ENCODE measurements at regions not wholly inside any gene's neighbourhood (a gene's known extent, or its start where the extent isn't known, plus 50 kb on each side); places are given as distances from the start of the nearest gene placed in this dataset.

GRCh38 chrX:97842468-97843199, 958.9 kb downstream of the RPA4 start:
- no peaks in the 10 kb centered on the region for H3K9me3 ChIP-seq (ENCODE audit: insufficient read depth, low read depth, low read length)
- H3K27ac ChIP-seq (ENCODE audit: low read depth, low read length) = no peak overlapping the region
- no peak overlapping the region for H3K4me3 ChIP-seq (ENCODE audit: low read length)
- H3K9ac ChIP-seq (ENCODE audit: low read depth, low read length) = no peak overlapping the region
- H3K36me3 ChIP-seq (ENCODE audit: insufficient read depth, low read length) = no peaks in the 10 kb centered on the region
- WGBS = 97% methylated on average over 35 of the region's 35 CpGs
- H3K27me3 ChIP-seq (ENCODE audit: insufficient read depth, low read length) = no peaks in the 10 kb centered on the region
- H3K4me1 ChIP-seq (ENCODE audit: insufficient read depth, low read length) = no peaks in the 10 kb centered on the region

GRCh38 chrX:97843200-97843811, 959.6 kb downstream of the RPA4 start:
- H3K27ac ChIP-seq (ENCODE audit: low read depth, low read length) = no peak overlapping the region
- H3K9ac ChIP-seq (ENCODE audit: low read depth, low read length) = no peak overlapping the region
- no peaks in the 10 kb centered on the region for H3K9me3 ChIP-seq (ENCODE audit: insufficient read depth, low read depth, low read length)
- no peaks in the 10 kb centered on the region for H3K36me3 ChIP-seq (ENCODE audit: insufficient read depth, low read length)
- no peaks in the 10 kb centered on the region for H3K27me3 ChIP-seq (ENCODE audit: insufficient read depth, low read length)
- H3K4me3 ChIP-seq (ENCODE audit: low read length) = no peak overlapping the region
- H3K4me1 ChIP-seq (ENCODE audit: insufficient read depth, low read length) = no peaks in the 10 kb centered on the region
- WGBS = 96% methylated on average over 30 of the region's 30 CpGs

- no peak overlapping the region for H3K4me3 ChIP-seq (ENCODE audit: low read length)
- no peaks in the 10 kb centered on the region for H3K4me1 ChIP-seq (ENCODE audit: insufficient read depth, low read length)
- H3K27me3 ChIP-seq (ENCODE audit: insufficient read depth, low read length) = no peaks in the 10 kb centered on the region
- no peak overlapping the region for H3K9ac ChIP-seq (ENCODE audit: low read depth, low read length)
- no peaks in the 10 kb centered on the region for H3K36me3 ChIP-seq (ENCODE audit: insufficient read depth, low read length)
- no peak overlapping the region for H3K27ac ChIP-seq (ENCODE audit: low read depth, low read length)
- WGBS = 97% methylated on average over 18 of the region's 18 CpGs
- H3K9me3 ChIP-seq (ENCODE audit: insufficient read depth, low read depth, low read length) = 0 out of 2 replicates have a peak, but pooled peaks cover 3% of the 10 kb centered on the region
Measured at GRCh38 chrX:97844161-97844560, 960.5 kb downstream of the RPA4 start.

- H3K9ac ChIP-seq (ENCODE audit: low read depth, low read length) = no peak overlapping the region
- 96% methylated on average over 16 of the region's 16 CpGs for WGBS
- no peaks in the 10 kb centered on the region for H3K27me3 ChIP-seq (ENCODE audit: insufficient read depth, low read length)
- H3K4me1 ChIP-seq (ENCODE audit: insufficient read depth, low read length) = no peaks in the 10 kb centered on the region
- H3K27ac ChIP-seq (ENCODE audit: low read depth, low read length) = no peak overlapping the region
- H3K4me3 ChIP-seq (ENCODE audit: low read length) = no peak overlapping the region
- no peaks in the 10 kb centered on the region for H3K36me3 ChIP-seq (ENCODE audit: insufficient read depth, low read length)
- 0 out of 2 replicates have a peak, but pooled peaks cover 3% of the 10 kb centered on the region for H3K9me3 ChIP-seq (ENCODE audit: insufficient read depth, low read depth, low read length)
Measured at GRCh38 chrX:97844943-97845342, 961.2 kb downstream of the RPA4 start.

- H3K36me3 ChIP-seq (ENCODE audit: insufficient read depth, low read length) = no peaks in the 10 kb centered on the region
- H3K27me3 ChIP-seq (ENCODE audit: insufficient read depth, low read length) = no peaks in the 10 kb centered on the region
- 0 out of 2 replicates have a peak, but pooled peaks cover 3% of the 10 kb centered on the region for H3K9me3 ChIP-seq (ENCODE audit: insufficient read depth, low read depth, low read length)
- WGBS = 97% methylated on average over 18 of the region's 18 CpGs
- H3K4me3 ChIP-seq (ENCODE audit: low read length) = no peak overlapping the region
- no peak overlapping the region for H3K27ac ChIP-seq (ENCODE audit: low read depth, low read length)
- H3K9ac ChIP-seq (ENCODE audit: low read depth, low read length) = no peak overlapping the region
- no peaks in the 10 kb centered on the region for H3K4me1 ChIP-seq (ENCODE audit: insufficient read depth, low read length)
Measured at GRCh38 chrX:97845451-97845850, 961.7 kb downstream of the RPA4 start.

- no peaks in the 10 kb centered on the region for H3K36me3 ChIP-seq (ENCODE audit: insufficient read depth, low read length)
- 96% methylated on average over 12 of the region's 12 CpGs for WGBS
- no peaks in the 10 kb centered on the region for H3K27me3 ChIP-seq (ENCODE audit: insufficient read depth, low read length)
- H3K4me3 ChIP-seq (ENCODE audit: low read length) = no peak overlapping the region
- no peak overlapping the region for H3K27ac ChIP-seq (ENCODE audit: low read depth, low read length)
- no peaks in the 10 kb centered on the region for H3K4me1 ChIP-seq (ENCODE audit: insufficient read depth, low read length)
- 0 out of 2 replicates have a peak, but pooled peaks cover 3% of the 10 kb centered on the region for H3K9me3 ChIP-seq (ENCODE audit: insufficient read depth, low read depth, low read length)
- H3K9ac ChIP-seq (ENCODE audit: low read depth, low read length) = no peak overlapping the region
Measured at GRCh38 chrX:97846228-97846627, 962.5 kb downstream of the RPA4 start.

GRCh38 chrX:97846718-97847237, 963.1 kb downstream of the RPA4 start:
- H3K9me3 ChIP-seq (ENCODE audit: insufficient read depth, low read depth, low read length) = 0 out of 2 replicates have a peak, but pooled peaks cover 3% of the 10 kb centered on the region
- no peaks in the 10 kb centered on the region for H3K4me1 ChIP-seq (ENCODE audit: insufficient read depth, low read length)
- 98% methylated on average over 25 of the region's 25 CpGs for WGBS
- no peak overlapping the region for H3K9ac ChIP-seq (ENCODE audit: low read depth, low read length)
- H3K27me3 ChIP-seq (ENCODE audit: insufficient read depth, low read length) = no peaks in the 10 kb centered on the region
- no peaks in the 10 kb centered on the region for H3K36me3 ChIP-seq (ENCODE audit: insufficient read depth, low read length)
- no peak overlapping the region for H3K27ac ChIP-seq (ENCODE audit: low read depth, low read length)
- no peak overlapping the region for H3K4me3 ChIP-seq (ENCODE audit: low read length)

- Histone ChIP-seq H3K4me1 (ENCODE audit: insufficient read depth, low read length) (no peaks in the 10 kb centered on the region), H3K36me3 (ENCODE audit: insufficient read depth, low read length) (no peaks in the 10 kb centered on the region), H3K27me3 (ENCODE audit: insufficient read depth, low read length) (no peaks in the 10 kb centered on the region), H3K27ac (ENCODE audit: low read depth, low read length) (no peak overlapping the region), H3K4me3 (ENCODE audit: low read length) (no peak overlapping the region), H3K9me3 (ENCODE audit: insufficient read depth, low read depth, low read length) (0 out of 2 replicates have a peak, but pooled peaks cover 3% of the 10 kb centered on the region), H3K9ac (ENCODE audit: low read depth, low read length) (no peak overlapping the region)
- WGBS = 96% methylated on average over 25 of the region's 25 CpGs
Measured at GRCh38 chrX:97847885-97848679, 964.4 kb downstream of the RPA4 start.

GRCh38 chrX:97849951-97850350, 966.2 kb downstream of the RPA4 start:
- Histone ChIP-seq H3K9me3 (ENCODE audit: insufficient read depth, low read depth, low read length) (0 out of 2 replicates have a peak, but pooled peaks cover 3% of the 10 kb centered on the region), H3K9ac (ENCODE audit: low read depth, low read length) (no peak overlapping the region), H3K27me3 (ENCODE audit: insufficient read depth, low read length) (no peaks in the 10 kb centered on the region), H3K4me1 (ENCODE audit: insufficient read depth, low read length) (no peaks in the 10 kb centered on the region), H3K4me3 (ENCODE audit: low read length) (no peak overlapping the region), H3K27ac (ENCODE audit: low read depth, low read length) (no peak overlapping the region), H3K36me3 (ENCODE audit: insufficient read depth, low read length) (no peaks in the 10 kb centered on the region)

GRCh38 chrX:97850911-97851310, 967.2 kb downstream of the RPA4 start:
- Histone ChIP-seq H3K27ac (ENCODE audit: low read depth, low read length) (no peak overlapping the region), H3K9me3 (ENCODE audit: insufficient read depth, low read depth, low read length) (0 out of 2 replicates have a peak, but pooled peaks cover 3% of the 10 kb centered on the region), H3K4me3 (ENCODE audit: low read length) (no peak overlapping the region), H3K4me1 (ENCODE audit: insufficient read depth, low read length) (no peaks in the 10 kb centered on the region), H3K27me3 (ENCODE audit: insufficient read depth, low read length) (no peaks in the 10 kb centered on the region), H3K9ac (ENCODE audit: low read depth, low read length) (no peak overlapping the region), H3K36me3 (ENCODE audit: insufficient read depth, low read length) (no peaks in the 10 kb centered on the region)
- 80% methylated on average over 1 of the region's 1 CpG for WGBS

- Histone ChIP-seq H3K27me3 (ENCODE audit: insufficient read depth, low read length) (no peaks in the 10 kb centered on the region), H3K9me3 (ENCODE audit: insufficient read depth, low read depth, low read length) (no peaks in the 10 kb centered on the region), H3K27ac (ENCODE audit: low read depth, low read length) (no peak overlapping the region), H3K9ac (ENCODE audit: low read depth, low read length) (no peak overlapping the region), H3K36me3 (ENCODE audit: insufficient read depth, low read length) (no peaks in the 10 kb centered on the region), H3K4me3 (ENCODE audit: low read length) (no peak overlapping the region), H3K4me1 (ENCODE audit: insufficient read depth, low read length) (no peaks in the 10 kb centered on the region)
- 90% methylated on average over 2 of the region's 2 CpGs for WGBS
Measured at GRCh38 chrX:97854086-97854485, 970.4 kb downstream of the RPA4 start.
